ENCODE measurements at regions not wholly inside any gene's neighbourhood (a gene's known extent, or its start where the extent isn't known, plus 50 kb on each side); places are given as distances from the start of the nearest gene placed in this dataset.
A peak's percentile ranks its signal among the peaks of the same experiment; 100 is the strongest.

DNA sequence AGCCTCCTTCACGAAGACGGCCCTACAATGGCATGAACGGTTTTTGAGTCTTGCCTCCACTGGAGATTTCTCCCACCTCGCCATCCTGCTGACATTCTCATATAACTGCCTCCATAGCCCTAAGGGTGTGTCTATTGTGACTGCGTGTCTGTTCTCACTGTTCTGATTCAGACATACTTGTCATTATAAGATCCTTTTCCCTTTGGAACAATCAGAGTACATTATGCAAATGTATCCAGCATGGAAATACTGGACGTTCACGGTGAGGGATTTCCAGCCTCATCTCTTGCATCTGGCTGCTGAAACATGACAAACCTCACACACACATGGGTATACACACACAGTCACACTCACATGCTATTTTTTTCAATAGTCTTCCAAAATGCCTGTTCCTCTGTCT lies 402.1 kb downstream of the DIRAS2 start:
- Mint-ChIP-seq H3K4me3 (ENCODE audit: unreplicated experiment) (no peak overlapping the region), H3K4me1 (ENCODE audit: low read depth, unreplicated experiment) (no peaks in the 10 kb centered on the region), H3K27ac (ENCODE audit: unreplicated experiment) (no peak overlapping the region), H3K27me3 (ENCODE audit: insufficient read depth, unreplicated experiment) (peaks cover 3% of the 10 kb centered on the region), H3K9me3 (ENCODE audit: unreplicated experiment) (no peaks in the 10 kb centered on the region), H3K36me3 (ENCODE audit: insufficient read depth, unreplicated experiment) (no peaks in the 10 kb centered on the region)
- ChIA-PET POLR2A (no interaction called here), CTCF (no interaction called here)
- no peaks in the 10 kb centered on the region for H3K36me3 ChIP-seq (ENCODE audit: control insufficient read depth, insufficient read depth, low read length)
- TF ChIP-seq, protein P1, sequence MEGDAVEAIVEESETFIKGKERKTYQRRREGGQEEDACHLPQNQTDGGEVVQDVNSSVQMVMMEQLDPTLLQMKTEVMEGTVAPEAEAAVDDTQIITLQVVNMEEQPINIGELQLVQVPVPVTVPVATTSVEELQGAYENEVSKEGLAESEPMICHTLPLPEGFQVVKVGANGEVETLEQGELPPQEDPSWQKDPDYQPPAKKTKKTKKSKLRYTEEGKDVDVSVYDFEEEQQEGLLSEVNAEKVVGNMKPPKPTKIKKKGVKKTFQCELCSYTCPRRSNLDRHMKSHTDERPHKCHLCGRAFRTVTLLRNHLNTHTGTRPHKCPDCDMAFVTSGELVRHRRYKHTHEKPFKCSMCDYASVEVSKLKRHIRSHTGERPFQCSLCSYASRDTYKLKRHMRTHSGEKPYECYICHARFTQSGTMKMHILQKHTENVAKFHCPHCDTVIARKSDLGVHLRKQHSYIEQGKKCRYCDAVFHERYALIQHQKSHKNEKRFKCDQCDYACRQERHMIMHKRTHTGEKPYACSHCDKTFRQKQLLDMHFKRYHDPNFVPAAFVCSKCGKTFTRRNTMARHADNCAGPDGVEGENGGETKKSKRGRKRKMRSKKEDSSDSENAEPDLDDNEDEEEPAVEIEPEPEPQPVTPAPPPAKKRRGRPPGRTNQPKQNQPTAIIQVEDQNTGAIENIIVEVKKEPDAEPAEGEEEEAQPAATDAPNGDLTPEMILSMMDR (IDR thresholded peaks at IDR 0.05; ENCODE audit: insufficient read depth in 1 of 2, low read depth in 1 of 2, low read length in 1 of 2, severe bottlenecking in 1 of 2, unreplicated experiment in 1 of 2), result no peak
- H3K27me3 ChIP-seq (replicated peaks; ENCODE audit: control insufficient read depth, insufficient read depth, low read length), result no peaks in the 10 kb centered on the region
- no peak for DNase-seq
- H3K4me3 ChIP-seq (ENCODE audit: low read depth, low read length), result no peak overlapping the region
- H3K4me1 ChIP-seq, result no peaks in the 10 kb centered on the region
- BruUV-seq (replicated peaks), result no TSS peak
- intact Hi-C loops (cut with micrococcal nuclease; ENCODE audit: unreplicated experiment), result no loop called here
- H3K9me3 ChIP-seq, result no peaks in the 10 kb centered on the region

DNA sequence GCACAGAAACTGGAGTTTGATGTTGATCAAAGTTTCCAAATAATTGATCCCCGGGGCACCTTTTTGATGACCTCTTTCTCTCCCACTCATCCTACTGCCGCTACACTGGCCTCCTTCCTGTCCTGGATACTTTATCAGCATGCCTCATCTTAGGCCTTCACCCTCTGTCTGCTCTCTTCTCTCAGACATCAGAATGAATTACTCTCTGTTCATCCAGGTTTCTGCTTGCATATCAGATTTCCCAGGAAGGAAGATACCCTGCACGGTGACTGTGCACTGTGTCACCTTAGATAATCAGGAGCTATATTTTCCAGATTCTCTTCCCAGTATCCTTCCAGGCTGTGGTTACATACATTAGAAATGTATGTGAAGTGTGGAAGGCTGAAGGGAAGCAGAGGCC lies 397.0 kb downstream of the DIRAS2 start:
- CTCF ChIA-PET, result no interaction called here
- peaks cover 2% of the 10 kb centered on the region for H3K27me3 Mint-ChIP-seq (ENCODE audit: insufficient read depth, unreplicated experiment)
- Histone ChIP-seq H3K4me3 (ENCODE audit: low read depth, low read length) (no peak overlapping the region), H3K27me3 (replicated peaks; ENCODE audit: control insufficient read depth, insufficient read depth, low read length) (no peaks in the 10 kb centered on the region), H3K36me3 (ENCODE audit: control insufficient read depth, insufficient read depth, low read length) (no peaks in the 10 kb centered on the region), H3K4me1 (no peaks in the 10 kb centered on the region), H3K9me3 (no peaks in the 10 kb centered on the region)
- TF ChIP-seq, protein P1 (IDR thresholded peaks at IDR 0.05; ENCODE audit: insufficient read depth in 1 of 2, low read depth in 1 of 2, low read length in 1 of 2, severe bottlenecking in 1 of 2, unreplicated experiment in 1 of 2), result no peak
- H3K4me1 Mint-ChIP-seq (ENCODE audit: low read depth, unreplicated experiment), result peaks cover 7% of the 10 kb centered on the region
- H3K9me3 Mint-ChIP-seq (ENCODE audit: unreplicated experiment), result no peaks in the 10 kb centered on the region
- H3K4me3 Mint-ChIP-seq (ENCODE audit: unreplicated experiment), result no peak overlapping the region
- intact Hi-C loops (cut with micrococcal nuclease; ENCODE audit: unreplicated experiment), result no loop called here
- DNase-seq, result no peak
- no peak overlapping the region for H3K27ac Mint-ChIP-seq (ENCODE audit: unreplicated experiment)
- no TSS peak for BruUV-seq (replicated peaks)
- H3K36me3 Mint-ChIP-seq (ENCODE audit: insufficient read depth, unreplicated experiment), result no peaks in the 10 kb centered on the region
- POLR2A ChIA-PET, result no interaction called here

DNA sequence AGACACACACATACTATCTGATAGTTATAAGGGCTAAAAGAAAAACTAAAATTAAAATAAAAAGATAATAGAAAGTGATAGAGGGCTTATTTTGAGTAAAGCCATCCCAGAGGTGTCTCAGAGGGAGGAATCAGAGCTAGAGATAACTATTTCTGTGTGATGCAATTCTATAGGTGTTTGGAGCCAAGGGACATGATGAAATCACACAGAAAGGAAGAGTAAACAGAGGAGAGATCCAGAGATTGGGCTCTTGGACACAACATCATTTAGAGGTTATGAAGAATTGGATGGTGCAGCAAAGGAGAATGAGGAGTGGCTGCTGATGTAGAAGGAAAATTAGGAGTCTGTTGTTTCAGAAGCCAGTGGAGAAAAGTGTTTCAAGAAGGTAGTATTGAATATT lies 393.5 kb downstream of the DIRAS2 start:
- Mint-ChIP-seq H3K4me3 (ENCODE audit: unreplicated experiment) (no peak overlapping the region), H3K27me3 (ENCODE audit: insufficient read depth, unreplicated experiment) (no peaks in the 10 kb centered on the region), H3K27ac (ENCODE audit: unreplicated experiment) (peak overlapping the region; percentile 19), H3K9me3 (ENCODE audit: unreplicated experiment) (no peaks in the 10 kb centered on the region), H3K4me1 (ENCODE audit: low read depth, unreplicated experiment) (peaks cover 7% of the 10 kb centered on the region), H3K36me3 (ENCODE audit: insufficient read depth, unreplicated experiment) (no peaks in the 10 kb centered on the region)
- Histone ChIP-seq H3K9me3 (no peaks in the 10 kb centered on the region), H3K36me3 (ENCODE audit: control insufficient read depth, insufficient read depth, low read length) (no peaks in the 10 kb centered on the region), H3K4me3 (ENCODE audit: low read depth, low read length) (no peak overlapping the region), H3K27me3 (replicated peaks; ENCODE audit: control insufficient read depth, insufficient read depth, low read length) (no peaks in the 10 kb centered on the region), H3K4me1 (no peaks in the 10 kb centered on the region)
- no TSS peak for BruUV-seq (replicated peaks)
- CTCF ChIA-PET, result interaction anchor here (0.5 kb wide), 1 partner anchor 96 kb away, joined by 3 read pairs; no protein-coding TSS in a partner anchor
- no peak for DNase-seq
- intact Hi-C loops (cut with micrococcal nuclease; ENCODE audit: unreplicated experiment), result no loop called here
- POLR2A ChIA-PET, result no interaction called here
- TF ChIP-seq, protein P1 (IDR thresholded peaks at IDR 0.05; ENCODE audit: insufficient read depth in 1 of 2, low read depth in 1 of 2, low read length in 1 of 2, severe bottlenecking in 1 of 2, unreplicated experiment in 1 of 2), result no peak

All from Caco-2 (cell line).